Left renal cortex interstitium (tissue), 4 donors: ENCODE measurements at regions not wholly inside any gene's neighbourhood (a gene's known extent, or its start where the extent isn't known, plus 50 kb on each side); places are given as distances from the start of the nearest gene placed in this dataset.

Experiments
- DNase-seq, 4 donors: peaks; one replicate each; pipeline ENCODE4 v3.0.0-alpha.2; 2013; ENCODE audit warnings: low read depth in 4 of 4, low spot score in 2 of 4, missing footprints in 1 of 4

- DNase-seq = no peak
These were observed 55.4 kb upstream of the RNF180 start for GRCh38 chr5:64110222-64110621.

- no peak for DNase-seq
These were observed 57.0 kb upstream of the RNF180 start for GRCh38 chr5:64108674-64109073.

- no peak for DNase-seq
These were observed 65.4 kb upstream of the RNF180 start for GRCh38 chr5:64100203-64100602.

- DNase-seq = no peak
These were observed 68.9 kb upstream of the RNF180 start for GRCh38 chr5:64096771-64097170.

GRCh38 chr5:64077589-64077988 lies 88.1 kb upstream of the RNF180 start:
- DNase-seq = no peak

- DNase-seq = peak in 2 of 4 donors; percentile 1 to 4
These were observed 91.1 kb upstream of the RNF180 start for GRCh38 chr5:64074533-64074932.

GRCh38 chr5:64069486-64069885 lies 96.2 kb upstream of the RNF180 start:
- DNase-seq = no peak

- DNase-seq = no peak
These were observed 88.1 kb upstream of the HTR1A start for GRCh38 chr5:64050296-64050695.

- no peak for DNase-seq
These were observed 78.2 kb upstream of the HTR1A start for GRCh38 chr5:64040490-64040889.

GRCh38 chr5:64026493-64026892 lies 64.2 kb upstream of the HTR1A start:
- DNase-seq = no peak

GRCh38 chr5:64019746-64020145 lies 57.5 kb upstream of the HTR1A start:
- no peak for DNase-seq

- no peak for DNase-seq
These were observed 56.7 kb upstream of the HTR1A start for GRCh38 chr5:64018966-64019365.

GRCh38 chr5:64015824-64016223 lies 53.6 kb upstream of the HTR1A start:
- DNase-seq = no peak
